GM19023 (cell line): ENCODE measurements at regions not wholly inside any gene's neighbourhood (a gene's known extent, or its start where the extent isn't known, plus 50 kb on each side); places are given as distances from the start of the nearest gene placed in this dataset.

ENCODE experiments used
- ATAC-seq: cut with Tn5 transposase; IDR thresholded peaks from one replicate; pipeline ENCODE4 v1.9.1; 2021; ENCODE audit warnings: mild to moderate bottlenecking, moderate library complexity; ENCODE audit not compliant: unreplicated experiment

DNA sequence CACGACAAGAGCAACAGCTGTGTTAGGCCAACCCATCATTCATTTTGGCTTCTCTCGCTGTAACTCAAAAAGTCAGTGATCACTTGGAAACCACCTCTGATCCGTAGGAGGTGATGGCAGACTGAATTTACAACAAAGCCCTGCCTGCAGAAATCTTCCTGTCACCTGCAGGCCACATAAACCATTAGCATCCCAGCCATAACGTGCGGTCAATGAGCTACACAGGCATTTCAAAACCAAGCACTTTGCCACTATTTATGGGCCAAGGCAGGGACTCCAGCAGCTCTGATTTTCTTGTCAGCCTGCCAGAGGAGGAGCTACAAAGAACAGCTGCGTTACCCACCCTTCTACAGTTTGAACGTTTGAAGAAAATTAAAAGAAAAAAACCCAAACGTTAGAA, 228.1 kb upstream of the PPARGC1A start:
- ATAC-seq, result no peak

GRCh38 chr4:24116107-24116506, 226.3 kb upstream of the PPARGC1A start:
- no peak for ATAC-seq

GRCh38 chr4:24114919-24115500, 225.2 kb upstream of the PPARGC1A start:
- no peak for ATAC-seq

- no peak for ATAC-seq
Measured at GRCh38 chr4:24114444-24114843, 224.6 kb upstream of the PPARGC1A start.

DNA sequence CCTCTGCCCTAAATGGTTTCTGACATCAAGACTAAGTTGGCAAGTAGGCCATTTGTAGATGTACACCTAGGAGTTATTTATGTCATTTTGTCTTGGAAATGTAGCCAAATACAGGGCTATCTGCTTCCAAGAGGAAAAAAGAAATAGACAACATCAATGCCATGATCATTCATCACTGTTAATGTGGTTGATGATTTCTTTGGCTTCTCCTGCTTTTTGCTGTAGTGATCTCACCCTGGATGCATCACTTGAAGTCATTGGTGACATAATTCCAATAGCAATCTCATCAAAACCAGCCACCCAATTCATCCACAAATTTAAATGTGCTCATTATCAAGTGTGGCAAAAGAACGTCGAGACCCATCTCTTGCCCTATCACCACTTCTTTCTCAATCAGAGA, 222.6 kb upstream of the PPARGC1A start:
- ATAC-seq, result no peak

GRCh38 chr4:24108567-24108966, 218.7 kb upstream of the PPARGC1A start:
- no peak for ATAC-seq

GRCh38 chr4:24105327-24106038, 215.6 kb upstream of the PPARGC1A start:
- no peak for ATAC-seq

DNA sequence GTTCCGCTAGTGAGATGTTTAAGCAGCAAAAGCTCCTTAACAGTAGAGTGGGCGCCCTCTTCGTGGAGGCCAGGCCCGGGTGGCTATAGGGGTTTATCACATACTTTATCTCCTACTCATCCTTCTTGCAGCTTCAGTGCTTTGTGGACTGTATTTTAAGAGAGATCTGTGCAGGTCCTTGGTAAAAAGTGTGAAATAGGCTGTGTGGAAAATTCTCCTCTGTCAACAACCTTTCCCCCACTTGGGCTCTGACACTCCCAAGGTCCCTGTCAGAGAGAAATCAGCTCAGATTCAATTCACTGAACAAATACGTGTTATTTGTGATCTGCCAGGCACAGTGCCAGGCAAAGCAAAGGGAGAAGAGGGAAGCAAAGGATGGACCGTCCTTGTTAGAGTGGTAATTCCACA, 214.3 kb upstream of the PPARGC1A start:
- no peak for ATAC-seq

- no peak for ATAC-seq
Measured at GRCh38 chr4:24103434-24104157, 213.7 kb upstream of the PPARGC1A start.

DNA sequence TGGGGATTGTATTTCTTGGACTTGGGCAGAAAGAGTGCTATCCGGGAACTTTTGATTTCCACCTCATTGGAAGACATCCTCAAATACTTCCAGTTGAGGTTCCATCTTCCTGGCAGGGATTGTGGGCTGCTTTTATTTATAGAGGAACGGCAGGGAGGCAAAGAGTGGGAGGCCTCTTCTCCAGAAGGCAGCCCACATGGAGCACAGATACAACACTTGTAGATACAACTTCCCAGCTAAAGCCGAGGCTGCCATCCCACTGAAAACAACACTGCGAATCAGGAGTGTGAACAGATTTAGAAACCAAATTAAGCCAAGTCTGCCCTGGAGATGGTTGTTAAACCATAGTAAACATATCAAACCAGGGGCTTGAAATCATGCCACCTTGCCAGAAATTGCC, 212.8 kb upstream of the PPARGC1A start:
- no peak for ATAC-seq

- no peak for ATAC-seq
Measured at GRCh38 chr4:24096603-24097002, 206.8 kb upstream of the PPARGC1A start.

DNA sequence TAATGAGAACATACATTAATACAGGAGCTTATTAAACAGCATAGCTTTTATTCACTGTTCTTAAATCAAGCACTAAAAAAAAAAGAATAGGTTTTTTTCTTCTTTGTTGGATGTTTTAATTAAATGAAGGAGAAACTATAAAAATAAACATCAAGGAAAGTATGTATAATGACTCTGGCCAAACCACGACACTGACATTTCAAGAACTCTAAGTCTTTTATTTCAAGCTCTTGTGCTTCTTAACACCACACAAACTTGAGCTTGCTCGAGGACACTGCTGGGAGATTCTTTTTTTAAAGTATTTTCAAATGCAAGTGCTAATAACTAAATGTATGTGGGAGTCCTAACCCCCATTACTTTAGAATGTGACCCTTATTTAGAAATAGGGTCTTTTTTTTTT, 204.9 kb upstream of the PPARGC1A start:
- ATAC-seq, result no peak

- ATAC-seq, result no peak
Measured at GRCh38 chr4:24093446-24093845, 203.6 kb upstream of the PPARGC1A start.

GRCh38 chr4:24091639-24092233, 201.9 kb upstream of the PPARGC1A start:
- ATAC-seq, result no peak

- no peak for ATAC-seq
Measured at GRCh38 chr4:24089851-24090534, 200.1 kb upstream of the PPARGC1A start.

DNA sequence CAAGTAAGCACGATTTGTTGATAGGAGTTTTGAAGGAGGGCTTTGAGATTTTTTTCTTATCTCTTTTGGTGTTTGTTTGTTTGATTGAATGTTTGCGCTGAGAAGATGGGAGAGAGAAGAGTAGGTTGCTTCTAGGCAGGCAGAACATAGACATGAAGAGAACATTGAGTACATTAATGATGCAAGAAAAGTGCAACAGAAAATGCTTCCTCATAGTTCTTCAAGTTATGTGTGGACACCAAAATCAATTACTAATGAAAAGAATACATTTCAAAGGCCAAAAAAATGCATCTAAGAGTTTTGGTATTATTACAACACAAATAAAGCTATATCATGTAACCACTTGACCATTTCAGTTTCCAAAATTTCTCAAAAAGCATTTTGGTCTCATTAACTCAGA, 191.0 kb upstream of the PPARGC1A start:
- ATAC-seq, result no peak

DNA sequence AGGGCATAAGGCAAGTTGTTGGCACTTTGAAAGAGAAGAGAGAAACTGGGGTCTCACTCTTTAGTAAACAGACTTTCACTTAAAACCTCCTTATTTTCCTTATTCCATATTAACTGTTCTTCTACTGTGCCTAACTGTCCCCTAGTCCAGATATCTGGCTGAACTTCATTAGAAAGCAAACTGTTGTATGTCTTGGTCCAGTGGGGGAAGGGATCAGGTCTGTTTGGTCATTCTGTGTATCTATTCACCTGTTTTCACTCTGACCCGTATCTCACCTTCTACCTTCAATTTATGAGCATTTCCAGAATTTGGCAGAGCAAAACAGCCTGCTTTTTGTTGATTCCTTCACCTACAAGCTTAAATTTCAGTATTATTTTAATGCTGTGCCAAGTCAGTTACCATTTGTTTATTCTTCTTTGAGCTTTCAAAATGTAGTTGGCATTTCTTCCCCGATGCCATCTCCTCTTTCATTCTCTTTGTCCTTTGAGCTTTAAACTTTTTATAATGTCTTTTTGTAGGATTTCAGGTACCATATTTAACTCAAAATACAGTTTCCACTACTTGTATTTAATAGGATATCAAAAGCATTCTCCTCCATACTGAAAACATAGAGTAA, 188.6 kb upstream of the PPARGC1A start:
- no peak for ATAC-seq

DNA sequence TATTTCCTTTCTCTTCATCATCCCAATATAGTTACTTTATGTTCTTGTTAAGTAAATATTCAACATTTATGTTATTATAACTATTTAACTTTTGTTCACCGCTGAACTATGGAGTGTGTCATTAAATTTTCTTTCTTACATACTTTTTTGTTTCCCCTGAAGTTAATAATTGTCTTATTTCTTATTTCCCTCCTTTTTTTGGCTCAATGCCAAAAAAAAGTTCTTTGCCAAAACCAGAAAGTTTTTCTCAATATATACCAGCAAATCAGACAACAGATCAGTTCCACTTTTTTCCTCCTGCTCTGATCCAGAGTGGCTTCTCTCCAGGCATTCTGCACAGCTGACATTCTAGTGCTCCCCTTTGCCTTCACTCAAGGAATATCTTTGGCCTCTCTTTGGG, 187.0 kb upstream of the PPARGC1A start:
- no peak for ATAC-seq

GRCh38 chr4:24073948-24074347, 184.1 kb upstream of the PPARGC1A start:
- no peak for ATAC-seq

- no peak for ATAC-seq
Measured at GRCh38 chr4:24071612-24072372, 181.9 kb upstream of the PPARGC1A start.
